ENCODE measurements at regions not wholly inside any gene's neighbourhood (a gene's known extent, or its start where the extent isn't known, plus 50 kb on each side); places are given as distances from the start of the nearest gene placed in this dataset.
"Not testable (repeated sequence)": the region's sequence is repeated elsewhere in the genome, so short reads cannot be mapped to it uniquely, and the experiment has no call there.

DNA sequence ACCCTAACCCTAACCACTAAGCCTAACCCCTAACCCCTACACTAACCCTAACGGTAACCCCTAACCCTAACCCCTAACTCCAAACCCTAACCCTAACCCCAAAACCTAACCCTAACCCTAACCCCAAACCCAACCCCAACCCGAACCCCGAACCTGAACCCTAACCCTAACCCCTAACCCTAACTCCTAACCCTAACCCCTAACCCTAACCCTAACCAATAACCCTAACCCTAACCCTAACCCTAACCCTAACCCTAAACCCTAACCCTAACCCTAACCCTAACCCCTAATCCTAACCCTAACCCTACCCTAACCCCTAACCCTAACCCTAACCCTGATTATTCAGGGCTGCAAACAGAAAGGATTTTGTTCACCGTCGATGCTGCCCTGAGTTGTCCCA is 144.6 kb upstream of the DUSP22 start:
- not testable (repeated sequence) for DNase-seq (ENCODE audit: low read depth in 2 of 2)

DNA sequence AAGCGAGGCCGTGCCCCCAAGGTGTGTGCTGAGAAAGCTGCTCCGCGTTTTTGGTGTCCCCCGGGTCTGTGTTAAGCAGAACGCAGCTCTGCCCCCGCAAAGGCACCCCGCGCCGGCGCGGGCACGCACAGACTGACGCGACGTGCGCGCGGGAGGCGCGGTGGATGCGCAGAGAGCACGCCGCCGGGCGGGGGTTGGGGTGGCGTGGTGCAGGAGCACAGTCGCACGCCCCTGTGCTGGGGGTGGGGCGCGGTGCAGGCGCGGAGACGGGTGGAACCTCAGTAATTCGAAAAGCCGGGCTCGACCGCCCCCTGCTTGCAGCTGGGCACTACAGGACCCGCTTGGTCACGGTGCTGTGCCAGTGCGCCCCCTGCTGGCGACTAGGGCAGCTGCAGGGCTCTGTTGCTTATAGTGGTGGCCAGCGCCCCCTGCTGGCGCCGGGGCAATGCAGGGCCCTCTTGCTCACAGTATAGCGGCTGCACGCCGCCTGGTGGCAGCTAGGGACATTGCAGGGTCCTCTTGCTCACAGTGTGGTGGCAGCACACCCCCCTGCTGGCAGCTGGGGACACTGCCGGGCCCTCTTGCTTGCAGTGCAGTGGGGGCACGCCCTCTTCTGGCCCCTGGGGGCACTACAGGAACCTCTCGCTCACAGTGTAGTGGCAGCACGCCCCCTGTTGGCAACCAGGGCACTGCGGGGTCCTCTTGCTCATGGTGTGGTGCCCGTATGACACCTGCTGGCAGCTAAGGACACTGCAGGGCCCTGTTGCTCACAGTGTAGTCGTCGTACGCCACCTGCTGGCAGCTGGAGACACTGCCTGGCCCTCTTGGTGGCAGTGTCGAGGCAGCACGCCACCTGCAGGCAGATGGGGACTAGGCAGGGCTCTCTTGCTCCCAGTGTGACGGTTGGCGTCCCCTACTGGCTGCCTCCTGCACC is 144.0 kb upstream of the DUSP22 start:
- peak; percentile 20 to 29 for DNase-seq (ENCODE audit: low read depth in 2 of 2)

DNA sequence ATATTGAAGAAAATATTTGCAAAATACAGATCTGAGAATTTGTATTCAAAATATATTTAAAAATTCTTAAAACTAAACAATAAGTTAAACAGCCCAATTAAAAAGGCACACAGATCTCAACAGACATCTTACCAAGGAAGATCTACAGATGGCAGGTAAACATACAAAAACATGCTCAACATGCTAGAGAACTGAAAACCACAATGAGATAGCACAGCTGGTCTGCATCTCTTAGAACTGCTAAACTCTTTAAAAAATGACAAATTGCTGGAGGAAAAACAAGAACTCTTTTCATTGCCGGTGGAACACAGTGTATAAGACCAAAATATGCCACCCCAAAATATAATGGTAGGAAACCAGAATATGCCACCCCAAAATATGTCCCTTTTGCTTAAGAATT is 142.1 kb upstream of the DUSP22 start:
- DNase-seq (ENCODE audit: low read depth in 2 of 2) = not testable (repeated sequence)

DNA sequence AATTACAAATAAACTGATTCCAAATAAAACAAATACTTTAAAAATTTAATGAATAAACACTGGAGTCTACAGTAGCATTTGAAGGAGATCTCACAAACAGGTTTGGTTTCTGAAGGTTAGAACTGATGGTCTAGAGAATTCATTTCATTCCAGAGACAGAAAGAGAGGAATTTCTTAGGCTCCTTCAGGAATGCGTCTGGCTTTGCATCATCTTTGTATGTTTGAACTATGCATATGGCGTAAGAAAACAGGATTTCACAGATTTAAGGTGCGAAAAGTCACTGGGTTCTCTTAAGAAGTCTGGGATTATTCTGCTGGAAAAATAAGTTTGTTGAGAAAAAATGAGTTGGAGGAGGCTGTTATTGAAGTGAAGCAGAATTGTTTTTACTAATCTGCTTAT is 139.9 kb upstream of the DUSP22 start:
- DNase-seq (ENCODE audit: low read depth in 2 of 2) = not testable (repeated sequence)

DNA sequence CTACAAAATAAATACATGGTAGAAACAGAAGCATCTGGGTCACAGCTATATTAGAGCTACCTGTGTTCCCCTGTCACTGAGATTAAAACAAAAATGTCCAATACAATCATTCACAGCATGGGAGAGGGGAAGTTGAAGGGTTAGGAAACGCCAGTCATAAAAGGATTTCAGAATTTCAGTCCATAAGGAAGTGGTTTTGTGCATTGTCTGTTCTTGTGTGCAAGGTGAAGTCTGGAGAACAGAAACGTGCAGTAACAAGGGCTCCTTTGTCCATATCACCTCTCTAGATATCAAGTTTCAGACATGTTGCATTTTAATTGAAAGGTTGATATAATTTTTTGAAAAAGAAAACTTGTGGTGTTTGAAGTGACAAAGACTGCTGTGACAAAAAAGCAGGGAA is 139.3 kb upstream of the DUSP22 start:
- DNase-seq (ENCODE audit: low read depth in 2 of 2) = not testable (repeated sequence)

DNA sequence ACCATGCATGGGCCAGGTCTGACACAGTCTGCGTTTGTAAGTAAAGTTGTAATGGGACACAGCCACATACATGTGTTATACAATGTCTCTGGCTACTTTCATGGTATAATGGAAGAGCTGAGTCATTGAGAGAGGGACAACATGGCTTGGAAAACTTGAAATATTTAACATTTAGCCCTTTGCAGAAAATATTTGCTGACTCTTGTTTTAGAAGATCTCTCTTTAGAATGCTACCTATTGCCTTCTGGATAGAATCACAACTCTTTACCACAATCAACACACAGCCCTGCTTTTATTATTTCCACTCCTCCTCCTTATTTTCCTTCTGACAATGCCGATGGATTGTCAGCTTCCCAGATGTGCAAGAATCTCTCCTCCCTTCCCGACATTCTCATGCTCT is 138.4 kb upstream of the DUSP22 start:
- DNase-seq (ENCODE audit: low read depth in 2 of 2) = not testable (repeated sequence)

DNA sequence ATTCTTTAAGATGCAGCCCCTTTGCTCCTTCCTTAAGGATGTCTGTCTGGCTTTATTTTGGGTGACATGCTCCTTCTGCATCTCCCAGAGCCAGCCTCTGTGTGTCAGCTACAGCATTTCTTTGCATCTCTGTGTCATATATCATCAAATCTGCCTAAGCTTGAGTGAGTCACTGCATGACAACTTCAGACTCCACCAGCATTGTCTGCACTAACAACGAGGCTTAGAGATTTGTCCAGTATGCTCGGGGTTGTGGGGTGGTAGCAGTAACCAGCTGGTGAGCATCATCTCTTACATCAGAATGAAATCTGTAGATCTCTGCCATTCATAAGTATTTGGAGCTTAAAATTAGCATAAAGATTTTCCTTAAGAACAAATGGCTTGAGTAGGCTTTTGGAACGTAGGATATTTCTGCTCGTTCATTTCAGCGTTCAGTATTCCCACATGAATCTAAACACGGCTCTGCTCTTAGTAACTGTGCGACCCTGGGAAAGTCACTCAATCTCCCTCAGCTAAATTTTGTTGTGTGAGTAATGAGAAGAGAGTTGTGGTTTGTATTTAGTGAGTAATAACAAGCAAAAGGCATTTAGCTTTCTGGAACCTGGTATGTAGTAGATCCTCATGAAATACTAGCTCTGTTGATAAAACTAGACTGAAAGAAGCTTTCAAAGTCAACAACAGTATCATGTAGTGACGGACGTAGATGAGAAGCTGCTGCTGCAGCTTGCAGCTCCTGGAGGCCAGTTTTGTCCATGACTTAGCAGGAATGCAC is 137.8 kb upstream of the DUSP22 start:
- DNase-seq (ENCODE audit: low read depth in 2 of 2) = not testable (repeated sequence)

DNA sequence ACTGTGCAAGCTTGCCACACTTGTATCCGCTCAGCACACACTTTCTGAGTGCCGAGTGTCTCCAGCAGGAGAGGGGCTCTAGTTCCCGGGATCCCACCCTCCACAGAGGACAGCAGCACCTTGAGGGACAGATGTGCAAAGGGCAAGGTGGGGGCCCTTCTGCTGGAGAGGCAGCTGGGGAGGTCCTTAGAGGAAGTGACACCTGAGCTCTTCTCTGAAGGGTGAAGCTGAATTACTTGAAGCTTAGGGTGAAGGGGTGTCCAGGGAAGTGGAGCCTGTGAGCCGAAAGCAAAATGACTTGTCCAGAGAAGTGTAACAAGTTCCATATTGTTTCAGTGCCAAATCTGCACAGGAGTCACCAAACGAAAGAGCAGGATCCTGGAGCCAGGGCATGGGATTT is 136.3 kb upstream of the DUSP22 start:
- no peak for DNase-seq (ENCODE audit: low read depth in 2 of 2)

DNA sequence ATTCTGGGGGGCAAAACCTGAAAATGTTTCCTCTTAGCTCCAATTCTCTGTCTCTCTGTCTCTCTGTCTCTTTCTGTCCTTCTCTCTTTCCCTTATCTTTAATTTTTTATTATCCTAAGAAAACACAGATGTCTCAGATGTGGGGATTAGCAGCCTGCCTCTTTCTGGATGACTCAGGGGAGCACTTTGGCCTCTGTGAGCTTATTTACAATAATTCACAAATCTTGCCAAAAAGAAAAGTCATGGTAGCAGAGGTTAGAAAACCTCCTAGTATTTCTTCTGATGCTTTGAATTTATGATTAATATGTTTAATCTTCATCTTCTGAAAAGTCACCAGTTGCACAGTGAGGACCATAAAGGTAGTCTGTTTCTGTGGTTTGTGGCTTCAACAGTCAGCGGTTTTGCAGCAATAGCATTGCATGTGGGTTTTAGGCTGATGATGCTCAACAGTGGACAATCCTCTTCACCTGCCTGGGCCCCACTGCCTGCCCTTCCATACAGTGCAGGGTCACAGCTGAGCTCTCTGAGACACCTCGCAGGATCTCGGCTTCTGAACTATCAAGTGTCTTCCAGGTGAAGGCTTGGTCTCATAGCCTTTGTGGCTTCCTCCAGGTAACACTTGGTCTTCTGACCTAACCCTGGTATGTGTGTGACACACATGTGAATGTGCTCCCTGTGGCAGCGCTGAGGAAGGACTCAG is 135.7 kb upstream of the DUSP22 start:
- not testable (repeated sequence) for DNase-seq (ENCODE audit: low read depth in 2 of 2)

DNA sequence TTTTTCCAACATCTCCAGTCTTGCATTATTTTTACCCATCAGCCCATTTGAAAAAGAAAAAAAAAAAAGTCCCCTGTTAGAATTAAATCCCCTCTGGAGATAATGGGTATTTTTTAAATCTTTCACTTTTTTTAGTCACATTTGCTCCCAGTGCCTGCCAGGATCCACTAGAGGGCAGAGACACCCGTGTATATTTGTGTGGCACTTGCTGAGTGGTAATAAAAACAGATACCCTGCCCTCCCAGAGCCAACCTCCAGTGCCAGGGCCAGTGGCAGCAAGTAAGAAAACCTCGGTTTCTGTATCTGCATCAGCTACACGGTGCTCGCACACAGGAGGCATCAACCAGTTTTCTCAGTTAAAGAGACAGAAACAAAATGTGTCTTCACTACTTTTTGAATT is 135.1 kb upstream of the DUSP22 start:
- DNase-seq (ENCODE audit: low read depth in 2 of 2) = not testable (repeated sequence)

DNA sequence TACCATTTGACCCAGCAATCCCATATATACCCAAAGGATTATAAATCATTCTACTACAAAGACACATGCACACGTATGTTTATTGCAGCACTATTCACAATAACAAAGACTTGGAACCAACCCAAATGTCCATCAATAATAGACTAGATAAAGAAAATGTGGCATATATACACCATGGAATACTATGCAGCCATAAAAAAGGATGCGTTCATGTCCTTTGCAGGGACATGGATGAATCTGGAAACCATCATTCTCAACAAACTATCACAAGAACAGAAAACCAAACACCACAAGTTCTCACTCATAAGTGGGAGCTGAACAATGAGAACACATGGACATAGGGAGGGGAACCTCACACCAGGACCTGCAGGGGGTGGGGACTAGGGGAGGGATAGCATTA is 130.6 kb upstream of the DUSP22 start:
- not testable (repeated sequence) for DNase-seq (ENCODE audit: low read depth in 2 of 2)

DNA sequence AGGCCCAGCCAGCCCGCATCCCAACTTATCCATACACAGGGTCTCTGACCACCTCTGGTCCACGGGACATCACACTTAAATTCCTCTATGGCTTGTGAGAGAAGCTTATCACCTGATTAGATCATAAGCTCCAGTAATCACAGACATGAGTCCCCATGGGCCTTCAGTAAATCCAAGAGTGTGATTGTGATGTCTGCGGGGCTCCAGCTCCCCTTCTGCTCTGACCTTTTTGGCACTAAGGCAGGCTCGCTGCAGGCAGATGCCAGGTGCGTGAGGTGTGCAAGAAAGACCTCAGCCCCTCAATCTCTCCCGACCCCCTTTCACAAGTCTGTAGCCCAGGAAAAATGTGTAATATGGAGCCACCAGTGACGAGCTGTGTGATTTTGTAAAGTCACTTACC is 127.6 kb upstream of the DUSP22 start:
- DNase-seq (ENCODE audit: low read depth in 2 of 2) = no peak

DNA sequence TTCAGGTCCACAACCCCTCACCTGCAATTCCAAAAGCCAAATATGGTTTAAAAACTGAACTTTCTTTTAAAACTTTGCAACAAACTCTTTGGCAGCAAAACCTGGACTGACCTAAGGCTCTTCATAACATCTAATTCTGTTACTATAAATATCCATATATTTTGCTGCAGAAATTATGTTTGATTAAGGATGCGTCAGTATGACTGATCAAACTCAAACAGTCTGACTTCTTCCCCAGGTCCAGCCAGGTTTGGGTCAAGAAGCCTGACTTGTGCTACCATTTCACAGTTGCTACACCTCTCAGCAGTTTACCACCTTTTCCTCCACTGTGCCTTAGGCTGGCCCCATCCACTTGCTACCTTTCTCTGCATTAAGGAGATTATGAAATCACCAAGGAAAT is 127.0 kb upstream of the DUSP22 start:
- no peak for DNase-seq (ENCODE audit: low read depth in 2 of 2)

DNA sequence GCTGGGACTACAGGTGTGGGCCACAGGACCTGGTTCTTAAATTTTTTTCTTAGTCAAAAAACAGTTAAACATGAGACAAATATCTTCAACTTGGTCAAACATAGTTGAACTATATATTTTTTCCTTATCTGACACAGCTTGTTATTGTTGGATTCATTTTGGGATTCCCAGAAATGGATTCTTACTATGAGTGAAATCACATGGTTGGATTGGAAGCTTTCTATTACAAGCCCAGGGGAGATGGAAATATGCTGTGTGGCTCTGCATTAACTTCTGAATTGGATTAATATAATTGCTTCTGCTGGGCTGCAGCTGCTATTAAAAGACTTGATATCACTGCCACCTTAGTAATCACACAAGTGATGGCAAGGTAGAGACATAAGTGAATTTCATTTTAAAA is 126.4 kb upstream of the DUSP22 start:
- no peak for DNase-seq (ENCODE audit: low read depth in 2 of 2)

DNA sequence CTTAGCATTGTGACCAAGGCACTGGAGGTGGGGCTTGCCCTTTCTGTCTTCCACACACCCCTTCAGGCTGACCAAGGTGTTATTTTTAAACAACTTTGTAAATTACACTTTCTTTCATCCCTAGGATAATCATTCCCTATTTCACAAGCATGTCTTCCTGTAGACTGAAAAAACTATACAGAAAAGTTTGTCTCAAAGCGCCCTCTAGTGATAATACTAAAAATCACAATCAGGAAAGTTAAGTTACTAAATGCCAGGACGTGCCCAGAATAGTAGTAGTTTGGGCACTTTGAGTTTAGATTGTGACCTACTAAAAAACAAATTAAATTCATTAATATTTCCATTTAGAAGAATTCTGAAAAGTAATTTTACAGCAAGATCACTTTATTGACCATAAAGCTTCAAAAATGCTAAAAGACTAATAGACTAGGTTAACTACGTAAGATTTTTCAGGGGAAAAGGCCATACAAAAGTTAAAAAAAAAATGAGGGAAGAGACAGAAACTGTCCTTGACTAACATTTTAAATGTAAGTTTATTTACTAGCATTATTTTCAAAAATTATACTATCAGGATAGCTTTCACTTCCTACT is 123.3 kb upstream of the DUSP22 start:
- DNase-seq (ENCODE audit: low read depth in 2 of 2) = no peak

DNA sequence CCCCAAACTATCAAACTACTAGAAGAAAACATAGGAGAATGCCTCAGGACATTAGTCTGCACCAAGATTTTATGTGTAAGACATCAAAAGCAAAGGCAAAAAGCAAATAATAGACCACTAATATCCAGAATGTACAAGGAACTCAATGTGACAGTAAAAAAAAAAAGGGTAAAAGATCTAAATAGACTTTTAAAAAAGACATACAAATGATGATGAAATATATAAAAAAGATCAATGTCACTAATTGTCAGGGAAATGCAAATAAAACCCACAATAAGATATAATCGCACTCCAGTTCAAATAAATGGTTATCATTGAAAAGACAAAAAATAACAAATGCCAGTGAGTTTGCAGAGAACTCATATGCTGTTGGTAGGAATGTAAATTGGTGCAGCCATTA is 118.3 kb upstream of the DUSP22 start:
- DNase-seq (ENCODE audit: low read depth in 2 of 2) = no peak

DNA sequence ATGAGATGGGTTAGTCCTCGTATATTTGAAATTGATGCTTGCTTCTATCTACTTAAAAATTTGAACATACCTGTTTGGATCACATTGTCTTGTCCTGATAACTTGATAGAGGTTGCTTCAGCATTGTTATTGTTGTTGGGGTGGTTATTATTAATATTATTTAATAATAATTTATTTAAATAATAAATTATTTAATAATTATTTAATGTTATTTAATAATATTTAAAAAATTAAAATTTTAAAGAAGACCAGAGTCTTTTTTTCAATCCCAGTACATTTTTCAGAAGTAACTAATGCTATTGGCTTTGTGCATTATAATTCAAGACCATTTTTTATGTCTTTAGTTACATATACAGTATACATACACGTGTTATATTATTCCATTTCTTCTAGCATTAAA is 116.6 kb upstream of the DUSP22 start:
- DNase-seq (ENCODE audit: low read depth in 2 of 2) = no peak

DNA sequence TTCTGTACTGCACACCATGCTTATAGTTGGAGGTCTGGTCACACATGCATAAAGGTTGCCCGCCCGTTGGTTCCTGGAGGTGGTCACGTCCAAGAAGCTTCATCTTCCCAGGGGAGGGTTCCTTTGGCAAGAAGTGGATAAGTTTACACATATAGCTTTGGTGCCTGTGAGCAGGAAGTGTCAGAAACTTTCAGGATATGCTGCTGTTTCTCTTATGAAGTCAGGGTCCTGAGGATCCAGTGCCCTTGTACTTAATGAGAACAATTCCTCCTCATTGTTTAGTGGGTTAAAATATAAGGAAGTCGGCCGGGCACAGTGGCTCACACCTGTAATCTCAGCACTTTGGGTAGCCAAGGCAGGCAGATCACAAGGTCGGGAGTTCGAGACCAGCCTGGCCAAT is 115.5 kb upstream of the DUSP22 start:
- no peak for DNase-seq (ENCODE audit: low read depth in 2 of 2)

DNA sequence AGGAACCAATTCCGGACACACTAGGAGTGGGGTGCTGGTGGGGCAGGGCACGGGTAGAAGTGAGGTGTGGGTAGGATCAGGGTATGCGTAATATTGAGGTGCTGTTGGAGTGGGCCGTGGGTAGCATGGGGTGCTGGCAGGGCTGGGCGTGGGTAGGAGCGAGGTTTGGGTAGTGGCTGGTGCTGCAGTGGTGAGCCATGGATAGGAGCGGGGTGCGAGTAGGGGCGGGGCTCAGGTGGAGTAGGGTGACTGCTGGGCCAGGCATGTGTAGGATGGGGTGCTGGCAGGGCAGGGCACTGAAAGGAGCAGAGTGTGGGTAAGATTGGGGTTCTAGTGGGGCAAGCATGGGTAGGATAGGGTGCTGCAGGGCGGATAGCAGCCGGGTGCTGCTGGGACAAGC is 114.2 kb upstream of the DUSP22 start:
- DNase-seq (ENCODE audit: low read depth in 2 of 2) = no peak

DNA sequence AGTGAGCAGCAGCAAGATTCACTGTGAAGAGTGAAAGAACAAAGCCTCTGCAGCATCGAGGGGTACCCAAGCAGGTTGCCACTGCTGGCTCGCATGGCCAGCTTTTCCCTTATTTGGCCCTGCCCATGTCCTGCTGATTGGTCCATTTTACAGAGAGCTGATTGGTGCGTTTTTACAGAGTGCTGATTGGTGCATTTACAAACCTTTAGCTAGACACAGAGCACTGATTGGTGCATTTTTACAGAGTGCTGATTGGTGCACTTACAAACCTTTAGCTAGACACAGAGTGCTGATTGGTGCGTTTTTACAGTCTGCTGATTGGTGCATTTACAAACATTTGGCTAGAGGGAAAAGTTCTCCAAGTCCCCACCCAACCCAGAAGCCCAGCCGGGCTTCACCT is 113.4 kb upstream of the DUSP22 start:
- DNase-seq (ENCODE audit: low read depth in 2 of 2) = not testable (repeated sequence)

DNA sequence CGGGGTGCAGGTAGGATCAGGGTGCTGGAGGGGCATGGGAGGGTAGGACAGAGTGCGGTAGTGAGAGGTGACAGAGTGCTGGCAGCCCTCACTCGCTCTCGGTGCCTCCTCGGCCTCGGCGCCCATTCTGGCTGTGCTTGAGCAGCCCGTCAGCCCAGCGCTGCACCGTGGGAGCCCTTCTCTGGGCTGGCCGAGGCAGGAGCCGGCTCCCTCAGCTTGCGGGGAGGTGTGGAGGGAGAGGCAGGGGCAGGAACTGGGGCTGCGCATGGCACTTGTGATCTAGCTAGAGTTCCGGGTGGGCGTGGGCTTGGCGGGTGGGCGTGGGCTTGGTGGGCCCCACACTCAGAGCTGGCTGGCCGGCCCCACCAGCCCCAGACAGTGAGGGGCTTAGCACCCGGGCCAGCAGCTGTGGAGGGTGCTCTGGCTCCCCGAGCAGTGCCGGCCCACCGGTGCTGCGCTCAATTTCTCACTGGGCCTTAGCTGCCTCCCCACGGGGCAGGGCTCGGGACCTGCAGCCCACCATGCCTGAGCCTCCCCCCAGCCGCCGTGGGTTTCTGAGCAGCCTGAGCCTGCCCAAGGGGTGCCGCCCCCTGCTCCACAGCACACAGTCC is 112.8 kb upstream of the DUSP22 start:
- DNase-seq (ENCODE audit: low read depth in 2 of 2) = no peak
